NB4 (cell line): ENCODE measurements at regions not wholly inside any gene's neighbourhood (a gene's known extent, or its start where the extent isn't known, plus 50 kb on each side); places are given as distances from the start of the nearest gene placed in this dataset.
"Not testable (repeated sequence)": the region's sequence is repeated elsewhere in the genome, so short reads cannot be mapped to it uniquely, and the experiment has no call there.

Experiments
- DNase-seq: peaks from one replicate; pipeline ENCODE4 v3.0.0; 2010; ENCODE audit warnings: low read depth
- H3K4me3 ChIP-seq: one replicate; pipeline ENCODE4 v1.5.1; 2011; ENCODE audit warnings: mild to moderate bottlenecking, low read depth, low read length, moderate library complexity
- MYC ChIP-seq: IDR thresholded peaks from 2 replicates; pipeline ENCODE4 v1.6.1; 2011; ENCODE audit warnings: low read depth, low read length
- POLR2A ChIP-seq: IDR thresholded peaks from 2 replicates; pipeline ENCODE4 v1.6.1; 2011; ENCODE audit warnings: mild to moderate bottlenecking; ENCODE audit not compliant: insufficient read length; ENCODE audit errors: extremely low read depth
- TF ChIP-seq, protein P1 (sequence below): IDR thresholded peaks from one replicate; pipeline ENCODE4 v1.5.1; 2012; ENCODE audit warnings: low read depth, low read length
- TF ChIP-seq, protein P2 (sequence below): IDR thresholded peaks from 2 replicates; pipeline ENCODE4 v1.6.1; 2011; ENCODE audit warnings: low read depth, low read length

DNA sequence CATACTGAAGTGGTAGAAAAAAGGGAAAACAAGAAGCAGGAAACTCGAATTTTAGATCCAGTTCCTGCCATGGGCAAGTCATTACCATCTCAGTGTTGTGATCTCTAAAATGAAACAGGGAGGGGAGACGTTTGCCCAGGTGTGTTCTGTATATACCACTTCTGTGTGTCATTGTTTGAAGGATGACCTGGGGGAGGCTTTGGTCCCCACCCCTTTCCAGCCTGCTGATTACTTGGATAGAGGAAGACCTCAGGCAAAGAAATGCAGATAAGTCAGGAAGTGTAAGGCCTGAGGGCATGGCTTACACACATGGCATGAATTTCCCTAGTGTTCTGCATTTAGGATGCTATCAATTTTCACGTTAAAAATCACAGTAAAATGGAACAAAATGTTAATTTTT, 205.2 kb upstream of the CXCR4 start:
- DNase-seq, result no peak
- TF ChIP-seq POLR2A, result no peak
- TF ChIP-seq, protein P1, sequence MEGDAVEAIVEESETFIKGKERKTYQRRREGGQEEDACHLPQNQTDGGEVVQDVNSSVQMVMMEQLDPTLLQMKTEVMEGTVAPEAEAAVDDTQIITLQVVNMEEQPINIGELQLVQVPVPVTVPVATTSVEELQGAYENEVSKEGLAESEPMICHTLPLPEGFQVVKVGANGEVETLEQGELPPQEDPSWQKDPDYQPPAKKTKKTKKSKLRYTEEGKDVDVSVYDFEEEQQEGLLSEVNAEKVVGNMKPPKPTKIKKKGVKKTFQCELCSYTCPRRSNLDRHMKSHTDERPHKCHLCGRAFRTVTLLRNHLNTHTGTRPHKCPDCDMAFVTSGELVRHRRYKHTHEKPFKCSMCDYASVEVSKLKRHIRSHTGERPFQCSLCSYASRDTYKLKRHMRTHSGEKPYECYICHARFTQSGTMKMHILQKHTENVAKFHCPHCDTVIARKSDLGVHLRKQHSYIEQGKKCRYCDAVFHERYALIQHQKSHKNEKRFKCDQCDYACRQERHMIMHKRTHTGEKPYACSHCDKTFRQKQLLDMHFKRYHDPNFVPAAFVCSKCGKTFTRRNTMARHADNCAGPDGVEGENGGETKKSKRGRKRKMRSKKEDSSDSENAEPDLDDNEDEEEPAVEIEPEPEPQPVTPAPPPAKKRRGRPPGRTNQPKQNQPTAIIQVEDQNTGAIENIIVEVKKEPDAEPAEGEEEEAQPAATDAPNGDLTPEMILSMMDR, result no peak
- TF ChIP-seq MYC, result no peak
- TF ChIP-seq, protein P2, sequence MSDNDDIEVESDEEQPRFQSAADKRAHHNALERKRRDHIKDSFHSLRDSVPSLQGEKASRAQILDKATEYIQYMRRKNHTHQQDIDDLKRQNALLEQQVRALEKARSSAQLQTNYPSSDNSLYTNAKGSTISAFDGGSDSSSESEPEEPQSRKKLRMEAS, result no peak
- no peak overlapping the region for H3K4me3 ChIP-seq

DNA sequence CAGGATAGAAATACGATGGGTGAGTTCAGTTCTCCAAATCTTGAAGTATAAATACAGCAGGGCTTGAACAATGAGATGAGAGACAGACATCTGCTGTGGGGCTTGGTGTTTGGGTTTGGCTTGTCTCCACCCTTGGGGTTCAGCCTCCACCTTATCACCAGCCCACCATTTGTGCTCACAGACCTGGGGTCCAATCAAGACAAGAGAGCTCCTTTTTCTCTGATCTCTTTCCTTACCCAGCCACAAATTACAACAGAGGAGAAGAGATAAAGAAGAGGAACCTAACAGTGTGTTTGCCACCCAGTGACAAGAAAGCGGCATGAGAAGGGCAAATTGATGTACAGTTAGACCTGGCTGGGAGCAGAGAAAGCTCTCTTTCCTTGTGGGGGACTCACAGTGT, 204.5 kb upstream of the CXCR4 start:
- peak; percentile 57 for DNase-seq
- TF ChIP-seq, protein P1, result no peak
- no peak for TF ChIP-seq MYC
- TF ChIP-seq, protein P2, result no peak
- TF ChIP-seq POLR2A, result no peak
- no peak overlapping the region for H3K4me3 ChIP-seq

DNA sequence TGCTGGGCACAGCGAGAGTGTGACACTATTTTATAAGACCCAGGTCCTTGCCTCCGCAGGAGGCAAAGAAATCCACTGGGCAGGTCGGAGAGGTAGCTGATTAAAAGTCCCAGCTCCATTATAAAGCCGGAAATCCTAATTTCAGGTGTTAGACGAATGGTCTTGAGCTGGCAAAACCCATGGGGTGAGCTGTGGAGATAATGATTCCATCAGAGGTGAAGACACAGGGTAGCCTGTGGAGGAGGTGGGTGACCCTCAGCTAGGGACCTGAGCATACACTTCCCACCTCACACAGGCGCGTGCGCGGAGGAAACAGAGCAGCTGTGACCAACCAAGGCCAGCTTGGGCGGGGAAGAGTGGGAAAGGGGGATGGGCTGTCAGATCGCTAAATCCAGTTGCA, 201.7 kb upstream of the CXCR4 start:
- H3K4me3 ChIP-seq, result no peak overlapping the region
- no peak for DNase-seq
- TF ChIP-seq POLR2A, result no peak
- TF ChIP-seq, protein P2, result no peak
- TF ChIP-seq, protein P1, result no peak
- no peak for TF ChIP-seq MYC

DNA sequence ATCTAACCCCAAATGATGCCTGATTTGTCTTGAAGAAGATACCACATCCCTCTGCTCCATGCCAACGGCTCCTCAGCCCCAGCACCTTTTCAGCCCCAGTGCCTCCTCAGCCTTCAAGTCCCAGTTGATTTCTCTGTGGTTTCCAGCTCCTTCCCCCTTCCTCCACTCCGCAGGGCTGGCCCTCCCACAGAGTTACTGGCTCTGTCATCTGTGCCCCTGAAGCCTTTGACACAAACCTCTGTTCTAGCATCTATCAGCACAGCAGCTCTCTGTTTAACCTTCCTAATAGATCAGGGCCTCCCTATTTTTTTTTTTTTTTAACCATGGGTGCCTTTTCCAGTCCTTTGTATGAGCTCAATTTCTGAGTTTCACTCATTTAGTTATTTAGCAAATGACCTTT, 201.3 kb upstream of the CXCR4 start:
- TF ChIP-seq MYC (no peak), POLR2A (no peak)
- TF ChIP-seq, protein P2, result no peak
- TF ChIP-seq, protein P1, result no peak
- DNase-seq, result peak; percentile 93
- H3K4me3 ChIP-seq, result no peak overlapping the region

DNA sequence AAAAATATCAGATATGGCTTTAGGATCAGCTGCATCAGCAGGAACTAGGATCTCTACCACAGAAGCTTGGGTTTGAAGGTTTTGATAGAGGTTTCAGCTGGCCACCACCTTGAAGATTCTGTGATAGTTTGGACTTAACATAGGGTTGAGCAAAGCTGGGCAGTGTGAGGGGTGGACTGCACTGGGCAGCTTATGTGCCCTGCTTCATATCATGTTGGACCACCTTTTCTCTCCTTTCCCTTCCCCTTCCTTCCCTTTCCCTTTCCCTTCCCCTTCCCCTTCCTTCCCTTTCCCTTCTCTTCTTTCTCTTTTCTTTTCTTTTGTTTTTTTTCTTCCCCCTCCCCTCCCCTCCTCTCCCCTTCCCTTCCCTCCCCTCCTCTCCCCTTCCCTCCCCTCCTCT, 196.3 kb upstream of the CXCR4 start:
- H3K4me3 ChIP-seq, result no peak overlapping the region
- TF ChIP-seq MYC, result no peak
- TF ChIP-seq, protein P2, result no peak
- TF ChIP-seq, protein P1, result no peak
- no peak for TF ChIP-seq POLR2A
- DNase-seq, result no peak

DNA sequence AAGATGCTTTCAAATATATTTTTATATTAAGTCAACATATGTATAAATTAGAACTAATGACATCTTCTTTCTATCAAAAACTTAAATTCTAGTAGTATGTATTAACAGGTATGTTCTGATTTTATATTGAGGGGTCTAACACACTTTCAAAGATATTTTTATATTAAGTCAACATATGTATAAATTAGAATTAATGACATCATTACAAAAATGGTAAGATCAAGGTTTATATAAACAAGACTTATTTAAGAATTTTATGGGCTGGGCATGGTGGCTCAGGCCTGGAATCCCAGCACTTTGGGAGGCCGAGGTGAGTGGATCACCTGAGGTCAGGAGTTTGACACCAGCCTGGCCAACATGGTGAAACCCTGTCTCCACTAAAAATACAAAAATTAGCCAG, 194.6 kb upstream of the CXCR4 start:
- DNase-seq, H3K4me3 ChIP-seq: not testable (repeated sequence)
